Activated CD4-positive, alpha-beta T cell treated with anti-CD3 and anti-CD28 coated beads for 48 hours (primary cell): ENCODE measurements at regions not wholly inside any gene's neighbourhood (a gene's known extent, or its start where the extent isn't known, plus 50 kb on each side); places are given as distances from the start of the nearest gene placed in this dataset.

Experiments used
- DNase-seq: peaks from one replicate; pipeline ENCODE4 v3.0.0-alpha.2; 2020

DNA sequence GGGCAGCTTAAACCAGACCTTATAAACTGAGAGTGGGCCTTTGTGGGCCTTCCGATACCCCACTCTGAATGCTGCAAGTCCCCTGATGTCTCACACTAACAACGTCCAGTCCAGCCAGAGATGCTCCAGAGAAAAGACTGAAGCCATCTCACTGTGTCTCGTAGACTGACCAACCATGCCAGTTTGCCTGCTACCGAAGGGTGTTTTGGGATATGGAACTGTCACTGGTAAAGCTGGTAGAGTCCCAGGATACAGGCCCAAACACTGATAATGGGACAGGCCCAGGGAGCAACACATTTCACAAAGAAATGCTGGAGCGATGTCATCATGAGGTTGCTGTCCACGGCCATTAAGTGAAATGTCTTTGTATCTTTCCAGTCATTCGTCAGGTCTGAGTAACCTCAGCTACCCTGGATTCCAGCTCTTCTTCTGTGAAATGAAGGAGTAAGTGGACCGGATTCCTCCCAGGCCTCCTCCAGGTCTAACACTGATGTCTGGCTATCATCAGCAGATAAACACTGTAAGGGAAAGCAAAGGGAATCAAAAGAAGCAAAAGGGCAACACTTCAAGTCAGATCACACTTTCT is 81.6 kb downstream of the SLC5A7 start:
- DNase-seq, result no peak

DNA sequence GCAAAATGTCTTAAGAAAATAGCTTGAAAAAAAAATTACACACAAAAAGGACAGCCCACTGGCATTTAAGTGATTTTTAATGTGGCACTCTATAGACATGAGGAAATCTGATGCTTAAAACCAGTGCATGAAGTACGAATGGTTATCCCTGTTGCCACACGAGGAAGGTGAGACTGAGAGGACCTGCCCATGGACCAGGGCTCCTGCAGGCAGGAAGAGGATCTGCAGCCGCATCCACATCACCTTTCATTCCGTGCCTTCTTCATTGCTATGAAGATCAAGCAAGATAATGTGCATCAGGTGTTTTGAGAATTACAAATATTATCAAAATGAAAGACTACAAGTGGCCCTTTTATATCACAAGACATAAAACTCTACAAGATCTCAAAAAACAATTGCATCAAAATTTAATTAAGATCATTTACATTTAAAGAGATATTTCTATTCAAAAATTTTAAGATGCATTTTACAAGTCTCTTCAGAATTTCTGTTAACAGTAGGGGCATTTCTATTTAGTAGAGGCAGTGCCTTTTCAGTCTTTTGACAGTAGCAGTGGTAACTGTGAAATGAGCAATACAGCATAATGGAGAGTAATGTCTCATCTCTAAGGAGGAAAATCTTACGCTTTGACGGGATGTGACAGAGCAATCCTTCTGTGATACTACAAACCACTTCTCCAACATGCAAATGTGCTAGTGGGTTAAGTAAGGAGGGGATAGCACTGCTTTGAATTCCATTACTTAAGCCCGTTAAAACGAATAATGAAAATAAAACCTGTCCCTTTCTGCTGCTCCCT is 83.4 kb downstream of the SLC5A7 start:
- no peak for DNase-seq

DNA sequence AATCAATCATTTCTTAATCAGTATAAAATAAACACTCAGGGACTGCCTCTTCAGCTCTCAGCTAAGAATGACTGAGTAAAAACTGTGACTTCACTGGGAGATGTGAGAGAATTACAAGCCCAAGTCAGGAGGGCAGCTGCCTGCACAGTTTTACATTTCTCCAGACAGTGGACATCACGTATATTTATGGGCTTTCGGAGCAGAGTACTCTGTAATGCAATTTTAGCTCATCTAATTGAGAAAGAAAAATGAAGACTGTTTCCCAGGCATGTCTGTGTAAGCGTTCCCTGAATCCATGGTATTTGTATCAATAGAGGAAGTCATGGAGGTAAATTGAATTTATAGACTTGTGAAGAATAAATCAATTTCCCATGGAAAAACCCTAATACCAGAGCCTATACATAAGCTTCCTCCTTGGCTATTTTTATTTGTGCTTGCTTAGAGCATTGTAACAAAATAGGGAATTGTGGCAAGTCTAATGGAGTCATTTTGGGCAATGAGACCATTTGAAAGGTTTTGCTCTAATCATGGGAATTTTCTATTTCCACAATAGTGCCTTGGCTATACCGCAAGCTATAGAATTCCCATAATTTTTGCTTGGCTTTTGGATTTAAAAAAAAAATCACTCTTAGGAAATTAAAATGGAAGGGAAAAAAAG is 87.2 kb downstream of the SLC5A7 start:
- no peak for DNase-seq

DNA sequence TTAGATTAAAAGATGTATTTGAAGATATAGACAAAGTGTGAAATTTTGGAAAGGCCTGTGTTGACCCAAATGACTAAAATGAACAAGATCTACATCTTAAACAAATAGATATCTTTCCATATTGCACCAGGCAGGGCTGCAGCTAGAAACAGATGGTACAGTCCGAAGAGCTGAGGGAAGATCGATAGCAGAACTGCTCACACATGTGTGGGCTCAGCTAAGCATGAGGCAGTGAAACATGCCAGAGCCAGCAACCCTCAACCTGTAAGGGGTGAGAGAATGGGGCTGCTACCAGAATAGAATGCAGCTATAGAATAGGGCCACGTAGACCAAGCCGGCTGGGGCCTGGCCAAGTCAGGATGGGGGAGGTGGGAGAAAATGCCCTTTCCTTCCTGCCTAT is 87.8 kb downstream of the SLC5A7 start:
- DNase-seq, result no peak

DNA sequence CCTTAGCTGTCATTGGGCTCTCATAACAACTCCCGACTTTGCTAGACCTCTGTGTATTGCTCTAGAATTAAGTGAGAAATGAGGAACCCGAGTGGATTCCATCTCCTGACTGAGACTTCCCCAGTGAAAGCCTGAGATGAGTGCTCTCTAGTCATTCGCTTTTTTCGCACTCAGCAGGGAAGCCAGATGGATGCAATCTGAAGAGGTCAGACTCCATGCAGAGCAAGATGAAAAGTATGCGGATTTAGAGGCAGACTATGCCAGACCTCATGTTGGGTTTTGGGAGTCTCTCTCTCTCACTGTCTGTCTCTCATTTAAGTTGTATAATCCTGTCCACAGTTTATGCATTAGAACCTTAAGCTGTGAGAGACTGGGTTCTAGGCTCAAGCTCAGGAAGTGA is 88.6 kb downstream of the SLC5A7 start:
- no peak for DNase-seq

DNA sequence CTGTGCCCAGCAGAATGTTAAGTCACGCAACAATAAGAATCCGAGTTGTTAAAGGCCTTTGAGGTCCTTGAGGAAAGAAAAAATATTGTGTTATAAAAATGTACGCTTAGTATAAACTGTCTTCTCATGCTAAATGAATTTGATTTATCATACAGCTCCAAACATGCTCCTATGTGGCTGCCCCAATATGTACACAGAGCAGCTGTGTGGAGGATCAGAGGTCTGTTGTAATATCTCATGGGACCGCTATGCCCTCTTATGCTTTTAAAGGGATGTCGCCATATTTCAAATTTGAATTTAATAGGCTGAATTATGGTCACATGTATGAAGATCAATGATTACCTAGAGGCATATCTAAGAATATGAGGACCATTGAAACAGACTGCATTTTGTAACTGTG is 90.2 kb downstream of the SLC5A7 start:
- DNase-seq, result no peak

DNA sequence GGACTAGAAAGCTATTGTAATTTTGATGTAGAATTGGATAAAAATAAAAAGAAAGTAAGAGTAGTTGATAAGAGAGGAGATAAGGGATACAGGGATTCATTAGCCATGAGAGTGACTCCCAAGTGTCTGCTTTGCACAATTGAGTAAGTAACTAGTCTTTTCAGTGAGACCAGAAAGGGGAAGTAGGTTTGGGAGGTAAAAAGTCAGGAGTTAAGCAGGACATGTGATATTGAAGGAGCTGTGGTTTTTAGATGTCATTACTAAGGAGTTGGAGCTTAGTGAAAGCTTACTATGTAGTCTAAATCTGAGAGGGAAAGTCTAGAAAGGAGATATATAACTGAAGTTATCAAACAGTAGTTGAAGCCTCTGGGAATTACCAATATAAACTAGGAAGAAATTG is 93.4 kb downstream of the SLC5A7 start:
- DNase-seq, result no peak

DNA sequence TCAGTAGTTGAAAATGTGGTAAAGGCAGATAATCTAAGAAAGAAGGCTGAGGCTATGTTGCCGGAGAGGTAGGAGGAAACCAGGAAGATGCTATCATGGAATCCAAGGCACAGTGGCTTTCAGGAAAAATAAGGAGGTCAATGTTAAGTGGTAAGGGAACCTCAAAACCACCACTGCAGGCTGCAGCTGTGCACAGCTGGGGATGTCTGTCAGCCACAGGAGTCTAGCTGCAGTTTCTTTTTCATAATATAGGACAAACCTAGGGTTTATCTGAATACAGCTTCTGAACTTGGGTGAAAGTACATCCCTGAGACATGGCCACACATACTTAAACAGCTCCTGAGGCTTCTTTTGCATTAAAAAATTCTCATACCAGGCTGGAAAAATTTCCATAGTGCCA is 93.9 kb downstream of the SLC5A7 start:
- no peak for DNase-seq

DNA sequence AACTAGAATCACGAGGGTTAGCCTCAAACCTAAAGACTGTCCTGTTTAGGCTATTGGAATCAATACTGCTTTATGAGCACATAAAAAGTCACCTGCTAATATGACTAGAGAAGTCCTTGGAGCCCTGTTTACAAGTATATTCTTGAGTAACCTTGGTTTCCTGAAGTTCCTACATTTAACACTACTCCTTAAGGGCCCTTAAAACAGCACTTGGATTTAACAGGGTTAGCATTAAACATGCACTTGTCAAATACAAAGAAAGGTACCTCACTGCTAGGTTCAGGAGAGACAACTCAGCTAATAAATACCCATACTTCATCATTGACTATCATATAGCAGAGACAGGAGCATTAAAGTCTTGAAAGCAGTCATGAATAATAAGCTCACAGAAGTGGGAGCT is 96.7 kb downstream of the SLC5A7 start:
- no peak for DNase-seq

DNA sequence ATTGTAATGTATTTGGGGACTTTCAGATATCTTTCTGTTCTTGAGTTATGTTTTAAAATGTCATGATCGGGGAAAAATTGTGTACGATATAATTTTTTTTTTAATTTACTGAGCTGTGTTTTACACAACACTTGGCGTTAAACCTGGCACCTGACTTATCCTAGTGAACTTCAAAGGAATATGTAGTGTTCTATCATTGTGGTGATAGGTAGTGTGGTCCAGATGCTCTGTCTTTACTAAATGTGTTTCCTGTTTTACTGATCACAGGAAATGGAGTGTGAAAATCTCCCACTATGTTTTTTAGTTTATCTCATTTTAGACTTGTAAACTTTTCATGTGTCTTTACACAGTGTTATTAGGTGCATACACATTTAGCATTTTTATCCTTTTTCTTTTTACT is 98.0 kb downstream of the SLC5A7 start:
- no peak for DNase-seq

DNA sequence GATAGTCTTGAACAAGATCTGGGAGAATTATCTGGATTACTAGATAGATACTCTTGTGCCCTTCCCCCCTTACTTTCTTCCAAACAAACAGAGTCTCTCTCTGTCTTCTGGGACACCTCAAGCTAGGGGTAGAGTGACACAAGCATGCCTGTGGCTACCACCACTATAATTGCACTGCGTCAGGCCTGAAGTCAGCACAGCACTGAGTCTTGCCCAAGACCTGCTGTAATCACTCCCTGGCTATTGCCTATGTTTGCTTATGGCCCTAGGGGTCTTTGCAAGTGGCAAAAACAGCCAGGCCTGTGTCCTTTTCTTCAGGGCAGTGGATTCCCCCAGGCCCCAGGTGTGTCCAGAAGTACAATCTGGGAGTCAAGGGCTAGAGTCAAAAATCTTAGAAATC is 106.6 kb downstream of the SLC5A7 start:
- no peak for DNase-seq

DNA sequence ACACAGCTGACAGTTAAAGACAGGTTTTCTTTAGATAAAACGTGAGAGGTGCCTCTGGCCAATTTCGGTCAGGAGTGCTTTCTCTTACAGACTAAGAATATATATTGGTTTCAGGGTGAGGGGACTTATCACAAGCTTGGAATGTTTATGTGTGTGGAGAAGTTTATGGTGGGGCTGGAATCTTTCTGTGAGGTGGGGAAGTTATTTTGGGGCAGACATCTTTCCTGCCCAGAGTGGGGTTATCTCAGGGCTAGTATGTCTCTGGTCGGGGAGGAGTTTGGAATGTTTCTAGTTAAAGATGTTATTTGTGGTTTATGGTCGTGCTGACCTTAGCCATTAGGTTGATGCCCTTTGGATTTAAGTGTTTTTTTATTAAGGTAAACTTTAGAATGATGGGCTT is 115.2 kb downstream of the SLC5A7 start:
- DNase-seq, result no peak

DNA sequence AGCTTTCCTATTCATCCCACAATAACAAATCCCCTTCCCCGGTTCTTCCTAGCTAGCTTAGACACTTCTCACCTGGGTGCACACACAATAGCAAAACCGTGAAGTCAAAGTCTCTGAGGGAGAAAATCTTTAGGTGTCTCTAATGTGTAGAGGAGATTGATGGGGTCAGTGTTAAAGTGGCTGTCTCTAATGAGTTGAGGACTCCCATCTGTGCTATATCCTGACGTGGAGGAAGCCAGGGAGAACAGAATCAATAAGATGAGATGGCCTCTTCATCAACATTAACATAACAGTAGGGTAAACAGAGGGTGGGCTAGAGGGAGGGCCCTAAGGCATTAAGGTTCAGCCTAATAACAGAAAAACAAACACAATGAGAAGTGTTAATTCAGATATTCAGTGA is 120.4 kb downstream of the SLC5A7 start:
- no peak for DNase-seq

DNA sequence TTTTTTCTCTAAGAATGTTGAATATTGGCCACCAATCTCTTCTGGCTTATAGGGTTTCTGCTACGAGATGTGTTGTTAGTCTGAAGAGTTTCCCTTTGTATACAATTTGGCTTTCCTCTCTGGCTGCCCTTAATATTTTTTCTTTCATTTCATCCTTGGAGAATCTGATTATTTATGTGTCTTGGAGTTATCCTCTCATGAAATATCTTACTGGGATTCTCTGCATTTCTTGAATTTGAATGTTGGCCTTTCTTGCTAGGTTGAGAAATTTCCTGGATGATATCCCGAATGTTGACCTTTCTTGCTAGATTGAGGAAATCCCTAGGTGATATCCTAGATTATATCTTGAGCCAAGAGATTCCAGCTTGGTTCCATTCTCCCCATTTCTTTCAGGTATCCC is 125.6 kb downstream of the SLC5A7 start:
- DNase-seq, result no peak

DNA sequence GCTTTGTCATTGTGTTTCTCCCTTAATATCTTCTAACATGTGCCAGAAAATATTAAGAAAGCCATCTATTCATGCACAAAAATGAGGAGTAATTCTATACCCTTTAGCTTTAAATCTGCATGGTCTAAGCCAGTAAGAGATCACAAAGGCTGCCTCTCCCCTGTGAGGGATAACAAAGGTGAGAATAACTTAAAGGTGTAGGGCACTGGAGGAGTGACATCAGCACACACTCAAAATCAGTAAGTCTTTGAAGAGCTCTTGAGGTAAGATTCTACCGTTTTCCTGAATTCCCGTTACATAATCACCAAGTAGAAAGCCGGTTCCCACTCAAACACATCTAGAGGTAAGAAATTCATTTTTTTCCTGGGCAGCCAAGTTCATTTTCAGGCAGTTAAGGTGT is 123.9 kb upstream of the SULT1C3 start:
- DNase-seq, result no peak

DNA sequence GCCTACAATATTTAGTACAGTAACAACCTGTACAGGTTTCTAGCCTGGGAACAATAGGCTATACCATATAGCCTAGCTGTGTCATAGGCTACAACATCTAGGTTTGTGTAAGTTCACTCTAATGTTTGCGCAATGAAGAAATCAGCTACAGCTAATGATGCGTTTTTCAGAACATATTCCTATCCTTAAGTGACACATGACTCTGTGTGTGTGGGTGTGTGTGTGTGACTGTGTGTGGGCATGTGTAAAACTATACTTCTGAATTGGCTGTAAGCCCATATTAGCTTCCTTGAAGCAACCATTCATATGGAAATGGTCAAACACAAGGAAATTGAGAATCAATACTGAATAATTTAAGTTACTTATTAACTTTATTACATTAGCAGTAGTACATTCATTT is 120.8 kb upstream of the SULT1C3 start:
- no peak for DNase-seq

DNA sequence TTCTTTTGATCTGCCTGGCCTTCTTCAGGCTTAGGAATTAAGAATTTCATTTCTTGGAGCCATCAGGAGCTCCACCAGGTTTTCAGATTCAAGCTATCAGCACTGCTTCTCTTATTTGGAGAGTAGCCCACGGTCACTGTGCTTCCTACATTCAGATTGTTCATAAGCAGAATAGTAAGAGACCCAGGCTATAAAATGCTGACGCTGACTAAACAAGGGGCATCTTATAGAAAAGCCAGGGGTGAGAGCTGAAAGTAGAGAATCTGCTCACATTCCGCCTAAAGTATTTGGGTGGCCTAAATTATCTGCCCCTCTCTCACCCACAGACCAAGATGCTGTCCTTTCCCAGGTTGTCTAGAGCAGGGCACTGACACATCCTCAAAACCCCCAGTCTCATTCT is 120.3 kb upstream of the SULT1C3 start:
- DNase-seq, result no peak

DNA sequence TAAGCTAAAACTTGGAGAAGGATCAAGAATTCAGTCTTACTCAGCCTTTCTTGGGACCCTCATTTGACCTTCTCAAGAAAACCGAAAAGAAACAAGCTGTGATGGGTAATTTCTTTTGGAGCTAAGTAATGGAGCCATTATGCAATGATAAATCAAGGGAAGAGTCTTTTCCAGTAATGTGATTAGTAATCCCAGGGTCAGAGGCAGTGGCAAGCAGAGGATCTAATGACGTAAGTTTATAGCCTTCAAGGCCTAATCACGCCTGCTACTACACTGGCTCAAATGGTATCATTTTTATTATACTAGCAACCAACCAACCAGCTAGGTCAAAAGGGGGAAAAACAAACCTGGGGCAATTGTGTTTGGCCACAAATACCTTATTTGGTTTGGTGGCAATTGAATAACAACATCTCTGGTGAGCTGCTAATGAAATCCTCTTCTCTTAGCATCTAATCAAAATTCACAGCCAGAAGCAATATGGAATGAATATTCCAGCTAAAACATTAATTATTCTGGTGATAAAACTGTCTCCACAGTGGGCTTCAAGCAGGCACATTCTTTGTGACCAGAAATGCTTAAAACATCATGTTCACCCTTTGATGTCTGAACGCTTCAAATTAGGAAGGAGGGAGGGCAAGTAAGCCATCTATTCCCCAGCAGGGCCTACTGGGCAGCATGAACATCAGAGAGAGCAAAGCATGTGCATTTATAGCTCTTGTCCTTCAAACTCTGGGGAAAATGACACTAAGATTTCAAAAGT is 114.9 kb upstream of the SULT1C3 start:
- no peak for DNase-seq

DNA sequence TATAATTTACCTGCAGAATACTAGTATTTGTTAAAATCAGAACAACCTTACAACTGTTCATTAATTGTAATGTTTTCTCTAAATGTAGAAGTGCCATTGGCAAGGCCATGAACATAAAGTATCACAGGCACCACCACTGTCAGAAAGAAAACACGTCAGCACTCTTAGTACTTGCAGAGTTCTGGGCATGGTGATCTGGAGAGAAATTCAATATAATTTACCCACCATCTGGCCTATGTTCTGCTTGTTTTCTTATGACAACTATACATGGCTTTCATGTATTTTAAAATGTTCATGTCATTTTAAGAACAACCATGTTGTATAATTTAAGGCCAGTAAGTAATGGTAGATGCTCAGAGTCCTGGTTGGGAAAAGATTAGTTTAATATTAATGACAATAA is 114.2 kb upstream of the SULT1C3 start:
- DNase-seq, result no peak

DNA sequence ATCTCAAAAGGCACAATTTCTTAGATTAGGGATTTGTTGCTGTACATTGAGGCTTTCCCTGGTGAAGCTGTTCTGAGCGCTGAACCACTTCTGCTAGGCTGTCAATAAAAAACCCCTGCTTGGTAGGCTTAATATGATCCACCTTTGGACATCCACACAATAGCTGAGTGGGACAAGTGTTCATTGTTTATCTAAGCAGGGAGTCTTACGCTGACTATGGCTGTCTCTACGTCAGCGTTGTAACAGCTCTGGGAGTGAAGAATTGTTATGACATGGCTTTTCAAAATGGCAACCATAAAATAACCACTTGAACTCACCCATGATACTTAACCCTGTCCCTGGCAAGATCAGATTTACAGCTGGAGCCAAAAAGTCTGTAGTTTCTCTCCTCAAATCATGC is 111.5 kb upstream of the SULT1C3 start:
- DNase-seq, result no peak

DNA sequence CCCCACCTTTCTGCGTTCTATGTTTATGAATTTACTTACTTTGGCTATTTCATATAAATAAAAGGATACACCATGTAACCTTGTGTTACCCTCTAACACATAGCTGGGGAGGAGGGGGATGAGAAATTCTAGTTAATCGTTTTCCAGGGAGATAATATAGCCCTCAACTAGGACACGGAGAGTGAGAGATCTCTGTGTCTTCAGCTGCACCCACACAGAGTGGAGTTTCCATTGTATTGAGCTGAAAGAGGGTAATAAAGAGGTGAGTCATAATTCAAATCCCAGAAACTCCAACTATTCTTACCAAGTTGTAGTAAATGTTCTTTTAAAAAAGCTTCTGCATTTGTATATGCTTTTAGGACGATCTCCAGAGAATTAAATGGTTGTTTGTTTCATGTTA is 110.1 kb upstream of the SULT1C3 start:
- no peak for DNase-seq

DNA sequence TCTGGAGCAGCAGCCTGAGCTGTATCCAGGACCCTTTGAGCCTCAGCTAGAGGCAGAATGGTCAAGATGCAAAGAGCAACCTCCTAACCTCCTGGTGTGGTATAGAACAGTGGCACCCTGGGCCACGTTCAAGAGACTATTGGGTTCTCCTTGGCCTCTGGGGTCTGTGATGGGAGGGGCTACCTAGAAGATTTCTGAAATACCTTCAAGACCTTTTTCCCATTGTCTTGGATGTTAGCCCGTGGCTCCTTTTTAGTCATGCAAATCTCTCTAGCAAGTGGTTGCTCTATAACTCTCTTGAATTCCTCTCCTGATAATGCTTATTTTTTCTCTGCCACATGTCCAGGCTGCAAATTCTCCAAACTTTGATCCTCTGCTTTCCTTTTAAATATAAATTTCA is 106.3 kb upstream of the SULT1C3 start:
- DNase-seq, result no peak

DNA sequence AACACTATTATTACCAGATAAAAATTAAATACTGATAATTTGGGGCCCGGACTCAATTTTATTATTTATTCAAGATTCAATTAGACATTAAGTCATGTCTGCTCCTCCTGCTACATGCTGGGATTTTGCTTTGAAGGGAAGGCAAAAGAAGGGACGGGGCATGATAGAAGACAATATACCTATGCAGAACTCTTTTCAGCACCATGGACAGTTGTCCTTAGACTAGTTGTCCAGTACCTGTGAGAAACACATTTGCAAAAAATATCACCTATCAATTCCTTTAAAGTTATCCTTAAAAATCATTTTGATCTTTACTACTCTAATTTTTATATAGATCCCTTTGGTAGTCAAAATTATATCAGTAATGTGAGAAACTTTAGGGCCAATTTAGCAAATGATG is 100.2 kb upstream of the SULT1C3 start:
- DNase-seq, result no peak
